CD4-positive, alpha-beta T cell (primary cell): ENCODE measurements at regions not wholly inside any gene's neighbourhood (a gene's known extent, or its start where the extent isn't known, plus 50 kb on each side); places are given as distances from the start of the nearest gene placed in this dataset.

ENCODE experiments used
- ATAC-seq: fragments of 200-7000 bp; cut with Tn5 transposase; one replicate; pipeline ENCODE4 v1.10.0; 2022; ENCODE audit warnings: mild to moderate bottlenecking; ENCODE audit not compliant: poor library complexity
- CTCF ChIA-PET: fragments of 350-600 bp; sonication (Branson Sonifier 250); formaldehyde crosslinking; loops from one replicate; lab custom pipeline; 2021; ENCODE audit warnings: antibody characterized with exemption, inconsistent platforms; lab: Charles Lee
- POLR2A ChIA-PET: fragments of 350-600 bp; sonication (Branson Sonifier 250); formaldehyde crosslinking; loops from one replicate; lab custom pipeline; 2021; ENCODE audit warnings: antibody characterized with exemption, inconsistent platforms; lab: Charles Lee
- DNase-seq, 14 experiments: peaks; one replicate each; pipeline ENCODE4 v3.0.0-alpha.2; 2013 to 2020; ENCODE audit warnings: mixed read lengths in 2 of 14
- H3K27ac ChIP-seq, 2 donors: one replicate each; pipeline versions ENCODE4 v1.5.1 to v1.7.0; 2013; ENCODE audit warnings: low read length in 2 of 2, low read depth in 1 of 2, mild to moderate bottlenecking in 1 of 2
- H3K27me3 ChIP-seq, 2 experiments: 1 replicate in 1 of 2; 2 replicates in 1 of 2; pipeline versions ENCODE4 v1.6.1 to v1.7.0; 2013; ENCODE audit warnings: low read length in 2 of 2, control low read depth in 1 of 2, mild to moderate bottlenecking in 1 of 2, moderate library complexity in 1 of 2; ENCODE audit not compliant: insufficient read depth in 2 of 2, control insufficient read depth in 1 of 2
- H3K36me3 ChIP-seq: one replicate; pipeline ENCODE4 v1.6.1; 2013; ENCODE audit warnings: low read length, control low read depth; ENCODE audit not compliant: insufficient read depth
- H3K4me1 ChIP-seq: one replicate; pipeline ENCODE4 v1.6.1; 2013; ENCODE audit warnings: low read length, control low read depth; ENCODE audit not compliant: insufficient read depth
- H3K4me3 ChIP-seq: one replicate; pipeline ENCODE4 v1.5.1; 2013; ENCODE audit warnings: mild to moderate bottlenecking, low read length, moderate library complexity
- H3K9me3 ChIP-seq, 2 experiments: 1 replicate in 1 of 2; 2 replicates in 1 of 2; pipeline versions ENCODE4 v1.6.1 to v1.7.0; 2013; ENCODE audit warnings: low read length in 2 of 2, mild to moderate bottlenecking in 2 of 2, control low read depth in 1 of 2, moderate library complexity in 1 of 2; ENCODE audit not compliant: control insufficient read depth in 1 of 2, insufficient read depth in 1 of 2
- H3K27ac Mint-ChIP-seq: one replicate; pipeline ENCODE4 v1.8.0; 2020; ENCODE audit warnings: mixed read lengths
- H3K27me3 Mint-ChIP-seq: one replicate; pipeline ENCODE4 v1.8.0; 2021; ENCODE audit warnings: mixed read lengths
- H3K36me3 Mint-ChIP-seq: one replicate; pipeline ENCODE4 v1.8.0; 2021; ENCODE audit warnings: low read depth, mixed read lengths
- H3K4me1 Mint-ChIP-seq: one replicate; pipeline ENCODE4 v1.8.0; 2021; ENCODE audit warnings: low read depth, mixed read lengths
- H3K4me3 Mint-ChIP-seq: one replicate; pipeline ENCODE4 v1.8.0; 2020; ENCODE audit warnings: mild to moderate bottlenecking, mixed read lengths
- H3K9me3 Mint-ChIP-seq: one replicate; pipeline ENCODE4 v1.8.0; 2020; ENCODE audit warnings: mixed read lengths
- CTCF ChIP-seq: fragments of 200-600 bp; IDR thresholded peaks from one replicate; pipeline ENCODE4 v1.8.0; 2022; ENCODE audit warnings: antibody characterized with exemption, mild to moderate bottlenecking
- intact Hi-C, 2 experiments: fragments of 100-400 bp; cut with DNase I in 1 of 2; cut with micrococcal nuclease in 1 of 2; formaldehyde crosslinking; loops; one replicate each; pipeline versions ENCODE4 v1.15.1 to v1.9.0; 2023 to 2025; cut with DNase I, micrococcal nuclease

DNA sequence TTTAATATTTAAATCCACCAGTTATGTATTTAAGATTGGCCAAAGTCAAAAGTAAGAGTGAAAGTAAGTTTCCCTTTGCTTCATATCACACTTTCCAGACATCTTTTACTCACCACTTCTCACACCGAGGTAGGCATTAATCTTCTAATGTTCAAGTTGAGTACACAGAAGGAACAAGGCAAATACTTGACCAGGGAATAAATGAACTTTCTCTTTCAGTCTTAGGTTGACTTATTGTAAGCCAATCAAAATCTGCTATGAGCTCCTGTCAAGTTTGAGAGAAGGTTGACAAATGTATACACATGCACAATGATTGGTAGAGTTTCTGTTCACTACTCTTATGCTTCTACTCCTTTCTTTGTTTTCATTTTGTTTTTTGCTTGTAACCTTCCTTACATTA is 842.5 kb downstream of the REEP3 start:
- ChIA-PET POLR2A (no interaction called here), CTCF (no interaction called here)
- Histone ChIP-seq H3K9me3 (peaks cover 0 to 4% of the 10 kb centered on the region in 2 experiments), H3K27me3 (no peaks in the 10 kb centered on the region), H3K4me3 (no peak overlapping the region), H3K36me3 (no peaks in the 10 kb centered on the region), H3K4me1 (no peaks in the 10 kb centered on the region), H3K27ac (no peak overlapping the region)
- H3K4me3 Mint-ChIP-seq, result no peak overlapping the region
- no peaks in the 10 kb centered on the region for H3K36me3 Mint-ChIP-seq
- intact Hi-C loops, result no loop called here
- no peak for TF ChIP-seq CTCF
- ATAC-seq, result no peak
- H3K4me1 Mint-ChIP-seq, result no peaks in the 10 kb centered on the region
- peaks cover 5% of the 10 kb centered on the region for H3K9me3 Mint-ChIP-seq
- H3K27me3 Mint-ChIP-seq, result no peaks in the 10 kb centered on the region
- no peak overlapping the region for H3K27ac Mint-ChIP-seq
- no peak for DNase-seq

GRCh38 chr10:64365663-64366062 is 844.5 kb downstream of the REEP3 start:
- peaks cover 0 to 4% of the 10 kb centered on the region in 2 experiments for H3K9me3 ChIP-seq
- no peaks in the 10 kb centered on the region for H3K36me3 Mint-ChIP-seq
- H3K27ac ChIP-seq, result no peak overlapping the region
- intact Hi-C loops, result no loop called here
- no peak overlapping the region for H3K4me3 ChIP-seq
- H3K4me1 ChIP-seq, result no peaks in the 10 kb centered on the region
- CTCF ChIA-PET, result no interaction called here
- no peak for ATAC-seq
- no peak for DNase-seq
- H3K4me1 Mint-ChIP-seq, result no peaks in the 10 kb centered on the region
- no peak overlapping the region for H3K4me3 Mint-ChIP-seq
- peaks cover 2% of the 10 kb centered on the region for H3K9me3 Mint-ChIP-seq
- H3K27me3 ChIP-seq, result no peaks in the 10 kb centered on the region
- H3K27me3 Mint-ChIP-seq, result no peaks in the 10 kb centered on the region
- no peak for TF ChIP-seq CTCF
- H3K36me3 ChIP-seq, result no peaks in the 10 kb centered on the region
- H3K27ac Mint-ChIP-seq, result no peak overlapping the region
- POLR2A ChIA-PET, result no interaction called here

GRCh38 chr10:64368298-64368697 is 847.1 kb downstream of the REEP3 start:
- CTCF ChIA-PET, result no interaction called here
- no peaks in the 10 kb centered on the region for H3K4me1 Mint-ChIP-seq
- H3K4me3 ChIP-seq, result no peak overlapping the region
- H3K36me3 ChIP-seq, result no peaks in the 10 kb centered on the region
- H3K27me3 Mint-ChIP-seq, result no peaks in the 10 kb centered on the region
- POLR2A ChIA-PET, result no interaction called here
- no peaks in the 10 kb centered on the region for H3K36me3 Mint-ChIP-seq
- H3K9me3 Mint-ChIP-seq, result no peaks in the 10 kb centered on the region
- peaks cover 0 to 4% of the 10 kb centered on the region in 2 experiments for H3K9me3 ChIP-seq
- intact Hi-C loops, result no loop called here
- no peak for TF ChIP-seq CTCF
- H3K4me3 Mint-ChIP-seq, result no peak overlapping the region
- ATAC-seq, result no peak
- no peak overlapping the region for H3K27ac ChIP-seq
- no peak overlapping the region for H3K27ac Mint-ChIP-seq
- H3K27me3 ChIP-seq, result no peaks in the 10 kb centered on the region
- H3K4me1 ChIP-seq, result no peaks in the 10 kb centered on the region
- no peak for DNase-seq
